Breast epithelium (tissue), 4 donors: ENCODE measurements at regions not wholly inside any gene's neighbourhood (a gene's known extent, or its start where the extent isn't known, plus 50 kb on each side); places are given as distances from the start of the nearest gene placed in this dataset.

ENCODE experiments used
- DNase-seq, 2 donors: peaks; one replicate each; pipeline ENCODE4 v3.0.0-alpha.2; 2019; ENCODE audit warnings: low spot score in 2 of 2
- H3K27ac ChIP-seq, 2 donors: fragments of 200-600 bp; sonication (generic) in 1 of 2; one replicate each; pipeline ENCODE4 v1.5.1; 2016 to 2019; ENCODE audit warnings: mild to moderate bottlenecking in 1 of 2
- H3K27me3 ChIP-seq, 2 donors: fragments of 200-600 bp; sonication (generic) in 1 of 2; one replicate each; pipeline versions ENCODE4 v1.5.1 to v1.6.0; 2017 to 2019; ENCODE audit warnings: control low read depth in 1 of 2, mild to moderate bottlenecking in 1 of 2
- H3K36me3 ChIP-seq: fragments of 200-600 bp; one replicate; pipeline ENCODE4 v1.5.1; 2019
- H3K4me1 ChIP-seq, 2 donors: fragments of 200-600 bp; sonication (generic); one replicate each; pipeline ENCODE4 v1.5.1; 2016 to 2019; ENCODE audit warnings: control low read depth in 1 of 2
- H3K4me3 ChIP-seq, 3 donors: fragments of 200-600 bp; sonication (generic); 1 replicate in 2 of 3; 2 replicates in 1 of 3; pipeline ENCODE4 v1.5.1; 2016 to 2019; ENCODE audit warnings: mild to moderate bottlenecking in 3 of 3, moderate library complexity in 2 of 3
- H3K9me3 ChIP-seq, 2 donors: fragments of 200-600 bp; sonication (generic) in 1 of 2; one replicate each; pipeline ENCODE4 v1.5.1; 2016 to 2019; ENCODE audit warnings: control low read depth in 1 of 2
- CTCF ChIP-seq, 3 donors: fragments of 450-650 bp; IDR thresholded peaks; one replicate each; pipeline ENCODE4 v1.5.1; 2016 to 2017; ENCODE audit warnings: antibody characterized with exemption in 3 of 3, mild to moderate bottlenecking in 3 of 3, moderate library complexity in 3 of 3
- POLR2A ChIP-seq: fragments of 450-650 bp; IDR thresholded peaks from one replicate; pipeline ENCODE4 v1.6.1; 2016; ENCODE audit warnings: antibody characterized with exemption, mild to moderate bottlenecking, moderate library complexity
- POLR2AphosphoS5 ChIP-seq, 3 donors: sonication (generic); formaldehyde crosslinking; IDR thresholded peaks; one replicate each; pipeline ENCODE4 v1.6.1; 2017; ENCODE audit warnings: antibody characterized with exemption in 3 of 3
- intact Hi-C: fragments of 100-400 bp; cut with DNase I; formaldehyde crosslinking; loops from one replicate; pipeline ENCODE4 v1.15.1; 2023; ENCODE audit warnings: low total_unique reads

- TF ChIP-seq POLR2AphosphoS5 (IDR thresholded peaks at IDR 0.05) (no peak), CTCF (IDR thresholded peaks at IDR 0.05) (no peak), POLR2A (no peak)
- no peaks in the 10 kb centered on the region for H3K36me3 ChIP-seq
- intact Hi-C loops = loop anchor here (5.0 kb wide), 1 partner anchor 75 kb away; no protein-coding TSS in a partner anchor
Measured at GRCh38 chrX:99782516-99783040, 627.5 kb downstream of the PCDH19 start.

DNA sequence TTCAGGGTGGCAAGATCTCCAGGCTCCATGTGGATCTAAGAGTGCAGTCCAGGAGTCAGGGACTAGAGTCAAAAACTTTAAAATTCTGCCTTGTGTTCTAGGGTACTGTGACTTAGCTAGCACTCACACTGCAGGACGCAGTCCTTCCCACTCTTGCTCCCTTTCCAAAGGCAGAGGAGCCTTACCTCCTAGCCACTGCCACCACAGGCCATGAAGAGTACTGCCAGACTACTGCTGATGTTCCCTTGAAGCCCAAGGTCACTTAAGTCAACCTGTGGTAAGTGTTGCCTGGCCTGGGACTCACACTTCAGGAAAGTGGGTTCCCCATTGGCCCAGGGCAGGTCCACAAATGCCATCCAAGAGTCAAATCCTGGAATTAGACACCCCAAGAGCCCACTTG lies 632.2 kb downstream of the PCDH19 start:
- Histone ChIP-seq H3K9me3 (peaks cover 0 to 5% of the 10 kb centered on the region in 2 donors), H3K4me1 (no peaks in the 10 kb centered on the region), H3K27ac (no peak overlapping the region), H3K36me3 (no peaks in the 10 kb centered on the region), H3K27me3 (peaks cover 0 to 19% of the 10 kb centered on the region in 2 donors), H3K4me3 (no peak overlapping the region)
- intact Hi-C loops = no loop called here
- TF ChIP-seq CTCF (IDR thresholded peaks at IDR 0.05) = no peak
- TF ChIP-seq POLR2AphosphoS5 (IDR thresholded peaks at IDR 0.05) = no peak
- DNase-seq = no peak

More at GRCh38 chrX:99782516-99783040, 627.5 kb downstream of the PCDH19 start:
- Histone ChIP-seq H3K27ac (no peak overlapping the region), H3K9me3 (peaks cover 5 to 24% of the 10 kb centered on the region in 2 donors), H3K27me3 (peaks cover 0 to 15% of the 10 kb centered on the region in 2 donors), H3K4me3 (no peak overlapping the region), H3K4me1 (no peaks in the 10 kb centered on the region)
- DNase-seq = no peak

GRCh38 chrX:99761731-99762130 lies 648.3 kb downstream of the PCDH19 start:
- no peaks in the 10 kb centered on the region for H3K4me1 ChIP-seq
- peaks cover 7 to 23% of the 10 kb centered on the region in 2 donors for H3K9me3 ChIP-seq
- peaks cover 0 to 42% of the 10 kb centered on the region in 2 donors for H3K27me3 ChIP-seq
- intact Hi-C loops = no loop called here
- DNase-seq = no peak
- H3K27ac ChIP-seq = no peak overlapping the region
- no peak for TF ChIP-seq POLR2AphosphoS5 (IDR thresholded peaks at IDR 0.05)
- TF ChIP-seq CTCF (IDR thresholded peaks at IDR 0.05) = no peak
- no peak for TF ChIP-seq POLR2A
- H3K4me3 ChIP-seq = no peak overlapping the region
- H3K36me3 ChIP-seq = no peaks in the 10 kb centered on the region

DNA sequence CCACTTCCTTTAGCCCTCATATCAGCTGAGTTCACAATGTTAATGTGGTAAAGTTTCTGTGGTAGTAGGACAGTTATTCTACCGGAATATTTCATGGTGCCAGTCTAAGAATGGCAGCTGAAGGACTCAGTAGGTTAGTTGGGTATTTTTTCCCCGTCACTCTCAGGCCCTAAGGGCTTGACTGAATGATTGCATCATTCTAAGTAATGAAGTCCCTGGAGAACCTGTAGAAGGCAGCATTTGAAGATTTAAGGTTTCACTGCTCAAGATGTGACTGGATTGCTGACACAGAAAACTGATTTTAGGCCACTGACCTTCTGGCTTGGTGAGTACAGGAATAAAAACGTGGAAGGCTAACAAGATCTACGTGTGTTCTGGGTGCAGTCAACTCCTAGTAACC lies 657.3 kb downstream of the PCDH19 start:
- no peaks in the 10 kb centered on the region for H3K4me1 ChIP-seq
- intact Hi-C loops = no loop called here

More for the DNA sequence above, 657.3 kb downstream of the PCDH19 start:
- no peak for TF ChIP-seq POLR2AphosphoS5 (IDR thresholded peaks at IDR 0.05)
- no peak for TF ChIP-seq POLR2A
- TF ChIP-seq CTCF (IDR thresholded peaks at IDR 0.05) = no peak
- peaks cover 0 to 21% of the 10 kb centered on the region in 2 donors for H3K27me3 ChIP-seq
- no peak overlapping the region for H3K27ac ChIP-seq
- DNase-seq = no peak
- no peak overlapping the region for H3K4me3 ChIP-seq
- H3K36me3 ChIP-seq = no peaks in the 10 kb centered on the region
- H3K9me3 ChIP-seq = peaks cover under 1 to 10% of the 10 kb centered on the region in 2 donors
